ENCODE measurements at regions not wholly inside any gene's neighbourhood (a gene's known extent, or its start where the extent isn't known, plus 50 kb on each side); places are given as distances from the start of the nearest gene placed in this dataset.

GRCh38 chr11:112806256-112806655 lies 155.0 kb upstream of the NCAM1 start:
- TF ChIP-seq CTCF (IDR thresholded peaks at IDR 0.05) (no peak), POLR2A (IDR thresholded peaks at IDR 0.05) (no peak), POLR2AphosphoS5 (IDR thresholded peaks at IDR 0.05) (no peak)

All from breast epithelium (tissue), 3 donors.